ENCODE measurements at regions not wholly inside any gene's neighbourhood (a gene's known extent, or its start where the extent isn't known, plus 50 kb on each side); places are given as distances from the start of the nearest gene placed in this dataset.

DNA sequence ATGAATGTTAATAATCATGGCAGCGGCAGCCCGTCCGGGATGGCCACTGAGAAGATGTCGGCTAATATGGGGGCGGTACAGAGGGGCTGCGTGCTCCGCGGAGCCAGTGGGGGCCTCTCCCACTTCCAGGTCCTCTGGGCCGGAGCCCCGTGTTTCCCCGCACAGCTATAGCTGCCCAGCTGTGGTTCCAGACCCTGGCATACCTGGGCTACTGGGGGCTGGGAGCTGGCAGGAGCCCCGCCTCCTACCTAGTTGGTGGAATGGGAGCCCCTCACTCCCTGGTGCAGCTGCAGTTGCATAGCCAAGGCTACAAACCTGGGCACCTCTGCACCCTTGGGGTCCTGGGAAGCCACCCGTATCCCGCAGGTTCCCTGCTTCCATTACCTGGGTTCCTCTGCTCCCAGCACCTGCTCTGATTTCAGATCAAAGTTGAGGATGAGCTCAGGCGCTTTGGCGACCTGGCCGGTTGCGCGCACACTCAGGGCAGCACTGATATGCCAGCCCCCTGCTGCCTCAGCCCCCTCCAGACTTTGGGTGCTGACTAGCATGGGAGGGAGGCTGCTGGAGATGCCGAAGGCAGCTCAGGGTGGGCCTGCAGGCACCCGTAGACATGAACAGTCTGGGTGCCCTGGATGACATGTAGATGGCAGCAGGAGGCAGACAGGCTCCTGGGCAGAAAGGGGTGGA lies 236.5 kb upstream of the SEMA3D start:
- intact Hi-C loops (cut with micrococcal nuclease) = no loop called here
- Histone ChIP-seq H3K4me3 (no peak overlapping the region), H3K27ac (replicated peaks) (no peak overlapping the region), H3K36me3 (no peaks in the 10 kb centered on the region), H3K27me3 (ENCODE audit: low read depth) (no peaks in the 10 kb centered on the region), H3K4me1 (no peaks in the 10 kb centered on the region), H3K9me3 (replicated peaks) (no peaks in the 10 kb centered on the region)
- DNase-seq = no peak
- no peak for TF ChIP-seq CTCF (IDR thresholded peaks at IDR 0.05; ENCODE audit: borderline replicate concordance)

GRCh38 chr7:85415743-85416142 lies 228.9 kb upstream of the SEMA3D start:
- no peak for DNase-seq
- Histone ChIP-seq H3K4me3 (no peak overlapping the region), H3K27me3 (ENCODE audit: low read depth) (no peaks in the 10 kb centered on the region), H3K27ac (replicated peaks) (no peak overlapping the region), H3K9me3 (replicated peaks) (no peaks in the 10 kb centered on the region), H3K36me3 (no peaks in the 10 kb centered on the region), H3K4me1 (no peaks in the 10 kb centered on the region)
- no peak for TF ChIP-seq CTCF (IDR thresholded peaks at IDR 0.05; ENCODE audit: borderline replicate concordance)
- intact Hi-C loops (cut with micrococcal nuclease) = no loop called here

DNA sequence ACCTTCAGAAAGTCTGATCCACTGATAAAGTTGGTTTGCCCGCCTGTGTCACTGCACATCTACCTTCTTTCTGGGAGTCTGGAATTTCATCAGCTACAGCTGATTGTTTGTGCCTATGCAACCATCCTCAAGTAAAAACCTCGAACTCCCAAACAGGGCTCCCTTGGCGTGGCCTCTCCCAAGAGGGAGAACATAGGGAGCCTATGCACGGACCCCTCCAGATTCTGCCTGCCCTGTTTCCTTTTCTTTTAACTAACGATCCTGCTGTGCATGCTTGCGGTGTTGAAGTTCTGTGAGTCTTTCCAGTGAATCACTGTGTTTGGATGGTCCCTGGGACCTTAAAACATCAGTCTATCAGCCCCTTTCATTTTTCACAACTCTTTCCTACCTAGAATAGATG lies 226.9 kb upstream of the SEMA3D start:
- no peak for DNase-seq
- no peaks in the 10 kb centered on the region for H3K9me3 ChIP-seq (replicated peaks)
- no peak overlapping the region for H3K27ac ChIP-seq (replicated peaks)
- no peaks in the 10 kb centered on the region for H3K4me1 ChIP-seq
- no peak overlapping the region for H3K4me3 ChIP-seq
- TF ChIP-seq CTCF (IDR thresholded peaks at IDR 0.05; ENCODE audit: borderline replicate concordance) = no peak
- H3K36me3 ChIP-seq = no peaks in the 10 kb centered on the region
- no peaks in the 10 kb centered on the region for H3K27me3 ChIP-seq (ENCODE audit: low read depth)
- intact Hi-C loops (cut with micrococcal nuclease) = no loop called here

- Histone ChIP-seq H3K4me3 (no peak overlapping the region), H3K9me3 (replicated peaks) (no peaks in the 10 kb centered on the region), H3K27ac (replicated peaks) (no peak overlapping the region), H3K36me3 (no peaks in the 10 kb centered on the region), H3K27me3 (ENCODE audit: low read depth) (no peaks in the 10 kb centered on the region), H3K4me1 (no peaks in the 10 kb centered on the region)
- no peak for DNase-seq
- no peak for TF ChIP-seq CTCF (IDR thresholded peaks at IDR 0.05; ENCODE audit: borderline replicate concordance)
- intact Hi-C loops (cut with micrococcal nuclease) = no loop called here
These were observed 226.1 kb upstream of the SEMA3D start for GRCh38 chr7:85412912-85413311.

- Histone ChIP-seq H3K27me3 (ENCODE audit: low read depth) (no peaks in the 10 kb centered on the region), H3K4me3 (no peak overlapping the region), H3K27ac (replicated peaks) (no peak overlapping the region), H3K9me3 (replicated peaks) (no peaks in the 10 kb centered on the region), H3K4me1 (no peaks in the 10 kb centered on the region), H3K36me3 (no peaks in the 10 kb centered on the region)
- intact Hi-C loops (cut with micrococcal nuclease) = no loop called here
- no peak for DNase-seq
- TF ChIP-seq CTCF (IDR thresholded peaks at IDR 0.05; ENCODE audit: borderline replicate concordance) = no peak
These were observed 220.5 kb upstream of the SEMA3D start for GRCh38 chr7:85407391-85407790.

Measured in left ventricle myocardium inferior (tissue), 1 donor.